Esophagus (tissue), 2 donors: ENCODE measurements at regions not wholly inside any gene's neighbourhood (a gene's known extent, or its start where the extent isn't known, plus 50 kb on each side); places are given as distances from the start of the nearest gene placed in this dataset.

Experiments
- H3K27ac ChIP-seq, 2 donors: one replicate each; pipeline ENCODE4 v1.5.1; 2013; ENCODE audit warnings: low read depth in 2 of 2, mild to moderate bottlenecking in 2 of 2, inconsistent platforms in 1 of 2, low read length in 1 of 2, moderate library complexity in 1 of 2
- H3K27me3 ChIP-seq, 2 donors: one replicate each; pipeline ENCODE4 v1.6.1; 2013; ENCODE audit warnings: low read length in 2 of 2, control low read depth in 1 of 2, mild to moderate bottlenecking in 1 of 2; ENCODE audit not compliant: insufficient read depth in 2 of 2, control insufficient read depth in 1 of 2
- H3K36me3 ChIP-seq, 2 donors: one replicate each; pipeline ENCODE4 v1.6.1; 2013; ENCODE audit warnings: low read length in 1 of 2; ENCODE audit not compliant: control insufficient read depth in 2 of 2, insufficient read depth in 2 of 2
- H3K4me1 ChIP-seq, 2 donors: one replicate each; pipeline ENCODE4 v1.6.1; 2013; ENCODE audit warnings: low read length in 1 of 2; ENCODE audit not compliant: control insufficient read depth in 2 of 2, insufficient read depth in 2 of 2
- H3K4me3 ChIP-seq, 2 donors: one replicate each; pipeline ENCODE4 v1.5.1; 2013; ENCODE audit warnings: low read length in 2 of 2, mild to moderate bottlenecking in 2 of 2, low read depth in 1 of 2, moderate library complexity in 1 of 2
- H3K9me3 ChIP-seq, 2 donors: one replicate each; pipeline ENCODE4 v1.6.1; 2013; ENCODE audit warnings: mild to moderate bottlenecking in 2 of 2, low read depth in 1 of 2, low read length in 1 of 2, moderate library complexity in 1 of 2; ENCODE audit not compliant: control insufficient read depth in 2 of 2, insufficient read depth in 1 of 2
- WGBS, 2 donors: extraction: QIAGEN DNeasy Blood & Tissue Kit; methylation state at CpG; one replicate each; pipeline ENCODE4 v1.1.7; 2013; 5-methylcytosine and 5-hydroxymethylcytosine counted together
- donor health status: healthy with polysubstance abuse.
- donor health status: Bipolar disorder and iron deficiency.

GRCh38 chr2:42937171-42937875 lies 144.9 kb upstream of the HAAO start:
- Histone ChIP-seq H3K9me3 (no peaks in the 10 kb centered on the region), H3K4me3 (no peak overlapping the region), H3K27ac (peak overlapping the region; percentile 59 to 82), H3K36me3 (no peaks in the 10 kb centered on the region), H3K27me3 (no peaks in the 10 kb centered on the region), H3K4me1 (peaks cover 0 to 33% of the 10 kb centered on the region in 2 donors)
- 57 to 61% methylated on average over 16 of the region's 16 CpGs for WGBS, 2 donors

- peaks cover 6 to 38% of the 10 kb centered on the region in 2 donors for H3K4me1 ChIP-seq
- peak overlapping the region; percentile 64 to 82 for H3K27ac ChIP-seq
- 45 to 63% methylated on average over 13 of the region's 13 CpGs for WGBS, 2 donors
- H3K9me3 ChIP-seq = no peaks in the 10 kb centered on the region
- H3K4me3 ChIP-seq = no peak overlapping the region
- H3K27me3 ChIP-seq = no peaks in the 10 kb centered on the region
- H3K36me3 ChIP-seq = no peaks in the 10 kb centered on the region
These were observed 143.6 kb upstream of the HAAO start for GRCh38 chr2:42935692-42936671.

- H3K27ac ChIP-seq = peak overlapping the region; percentile 26 to 40
- H3K9me3 ChIP-seq = no peaks in the 10 kb centered on the region
- H3K27me3 ChIP-seq = no peaks in the 10 kb centered on the region
- H3K36me3 ChIP-seq = no peaks in the 10 kb centered on the region
- WGBS, 2 donors = 74 to 82% methylated on average over 14 of the region's 14 CpGs
- H3K4me3 ChIP-seq = no peak overlapping the region
- peaks cover 6 to 42% of the 10 kb centered on the region in 2 donors for H3K4me1 ChIP-seq
These were observed 142.3 kb upstream of the HAAO start for GRCh38 chr2:42934580-42935186.

GRCh38 chr2:42933824-42934254 lies 141.5 kb upstream of the HAAO start:
- 34 to 53% methylated on average over 8 of the region's 8 CpGs for WGBS, 2 donors
- Histone ChIP-seq H3K36me3 (no peaks in the 10 kb centered on the region), H3K4me3 (no peak overlapping the region), H3K4me1 (peaks cover 6 to 44% of the 10 kb centered on the region in 2 donors), H3K9me3 (no peaks in the 10 kb centered on the region), H3K27me3 (no peaks in the 10 kb centered on the region), H3K27ac (peak overlapping the region; percentile 40 to 75)

- Histone ChIP-seq H3K9me3 (no peaks in the 10 kb centered on the region), H3K4me1 (peaks cover 8 to 45% of the 10 kb centered on the region in 2 donors), H3K27me3 (no peaks in the 10 kb centered on the region), H3K4me3 (no peak overlapping the region), H3K27ac (peak overlapping the region; percentile 58 to 77), H3K36me3 (no peaks in the 10 kb centered on the region)
- 61 to 72% methylated on average over 13 of the region's 13 CpGs for WGBS, 2 donors
These were observed 140.1 kb upstream of the HAAO start for GRCh38 chr2:42932271-42933151.

GRCh38 chr2:42931818-42932195 lies 139.4 kb upstream of the HAAO start:
- 31 to 58% methylated on average over 3 of the region's 3 CpGs for WGBS, 2 donors
- Histone ChIP-seq H3K9me3 (no peaks in the 10 kb centered on the region), H3K27me3 (no peaks in the 10 kb centered on the region), H3K4me1 (peaks cover 14 to 45% of the 10 kb centered on the region in 2 donors), H3K36me3 (no peaks in the 10 kb centered on the region), H3K4me3 (no peak overlapping the region), H3K27ac (peak overlapping the region; percentile 58 to 69)

GRCh38 chr2:42931146-42931817 lies 138.9 kb upstream of the HAAO start:
- Histone ChIP-seq H3K4me1 (peaks cover 17 to 46% of the 10 kb centered on the region in 2 donors), H3K9me3 (no peaks in the 10 kb centered on the region), H3K36me3 (no peaks in the 10 kb centered on the region), H3K27ac (peak overlapping the region; percentile 44 to 69), H3K4me3 (no peak overlapping the region), H3K27me3 (no peaks in the 10 kb centered on the region)
- WGBS, 2 donors = 50 to 51% methylated on average over 8 of the region's 8 CpGs

GRCh38 chr2:42930025-42930581 lies 137.7 kb upstream of the HAAO start:
- Histone ChIP-seq H3K9me3 (no peaks in the 10 kb centered on the region), H3K4me3 (no peak overlapping the region), H3K4me1 (peaks cover 25 to 48% of the 10 kb centered on the region in 2 donors), H3K27me3 (no peaks in the 10 kb centered on the region), H3K36me3 (no peaks in the 10 kb centered on the region), H3K27ac (peak overlapping the region; percentile 81 to 86)
- WGBS, 2 donors = 13 to 25% methylated on average over 5 of the region's 5 CpGs
